HUES48 (cell line): ENCODE measurements at regions not wholly inside any gene's neighbourhood (a gene's known extent, or its start where the extent isn't known, plus 50 kb on each side); places are given as distances from the start of the nearest gene placed in this dataset.
"Not testable (repeated sequence)": the region's sequence is repeated elsewhere in the genome, so short reads cannot be mapped to it uniquely, and the experiment has no call there.

ENCODE experiments used
- H3K27ac ChIP-seq: one replicate; pipeline ENCODE4 v1.7.0; 2013; ENCODE audit warnings: low read depth, low read length, inconsistent platforms
- H3K27me3 ChIP-seq: 2 replicates; pipeline ENCODE4 v1.6.1; 2013; ENCODE audit warnings: mild to moderate bottlenecking, low read length; ENCODE audit not compliant: control insufficient read depth, insufficient read depth
- H3K36me3 ChIP-seq: 2 replicates; pipeline ENCODE4 v1.6.1; 2013; ENCODE audit warnings: low read length; ENCODE audit not compliant: control insufficient read depth, insufficient read depth
- H3K4me1 ChIP-seq: 2 replicates; pipeline ENCODE4 v1.6.1; 2013; ENCODE audit warnings: mild to moderate bottlenecking, low read length; ENCODE audit not compliant: control insufficient read depth, insufficient read depth
- H3K4me3 ChIP-seq: 2 replicates; pipeline ENCODE4 v1.5.1; 2013; ENCODE audit warnings: mild to moderate bottlenecking, low read depth, low read length
- H3K9ac ChIP-seq: 2 replicates; pipeline ENCODE4 v1.6.1; 2013; ENCODE audit warnings: mild to moderate bottlenecking, low read depth, low read length, moderate library complexity
- H3K9me3 ChIP-seq: 2 replicates; pipeline ENCODE4 v1.6.1; 2013; ENCODE audit warnings: low read length; ENCODE audit not compliant: control insufficient read depth, insufficient read depth

DNA sequence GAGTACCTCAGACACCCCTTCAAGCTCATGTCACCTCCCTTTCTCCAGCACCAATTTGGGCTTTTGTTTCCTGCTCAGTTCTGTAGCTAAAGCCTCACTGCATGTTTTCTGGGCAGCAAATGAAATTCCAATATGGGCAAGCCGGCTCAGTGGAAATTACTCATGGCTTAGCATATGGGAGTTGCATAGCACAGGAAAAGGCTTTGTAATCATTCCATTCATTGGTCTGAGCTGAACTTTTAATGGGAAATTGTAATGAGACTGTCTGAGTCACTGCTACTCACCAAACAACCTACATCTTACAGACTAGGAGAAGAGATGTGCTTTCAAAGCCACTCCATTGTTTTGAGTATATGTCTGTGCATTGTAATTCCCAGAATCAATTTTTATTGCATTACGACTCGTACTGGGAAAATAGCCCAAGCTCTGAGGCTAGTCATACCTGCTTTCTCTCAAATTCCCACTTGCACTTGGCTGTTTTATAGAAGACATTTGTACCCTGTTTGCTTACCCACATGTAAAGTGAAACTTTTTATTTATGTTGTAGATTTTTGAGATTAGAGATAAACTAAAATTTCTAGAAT lies 139.5 kb upstream of the LRATD1 start:
- no peak overlapping the region for H3K4me3 ChIP-seq
- H3K27ac ChIP-seq: peak overlapping the region; percentile 42
- peaks cover 5% of the 10 kb centered on the region; the same call in 1 of the 2 replicates for H3K4me1 ChIP-seq
- H3K9ac ChIP-seq: no peak overlapping the region
- no peaks in the 10 kb centered on the region for H3K27me3 ChIP-seq
- no peaks in the 10 kb centered on the region for H3K9me3 ChIP-seq
- H3K36me3 ChIP-seq: no peaks in the 10 kb centered on the region

DNA sequence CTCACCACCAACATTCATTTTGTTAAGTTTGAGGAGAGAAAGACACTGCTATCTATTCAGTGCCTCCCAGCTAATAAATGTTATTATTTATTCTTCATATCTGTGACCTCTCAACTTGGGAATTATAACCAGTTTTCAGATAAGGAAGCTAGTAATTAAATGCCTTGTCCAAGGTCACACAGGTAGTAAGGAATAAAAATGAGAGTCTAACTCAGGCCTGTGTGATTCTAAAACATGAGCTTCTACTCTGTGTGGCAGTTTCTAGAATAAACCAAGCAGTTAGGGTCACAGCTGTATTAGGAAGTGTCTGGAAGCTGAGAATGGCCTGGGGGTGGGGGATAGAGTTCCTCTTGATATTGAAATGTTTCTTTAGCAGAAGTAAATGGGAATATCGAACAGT lies 137.8 kb upstream of the LRATD1 start:
- H3K4me1 ChIP-seq: peaks cover 5% of the 10 kb centered on the region; the same call in 1 of the 2 replicates
- H3K27me3 ChIP-seq: no peaks in the 10 kb centered on the region
- no peak overlapping the region for H3K4me3 ChIP-seq
- no peaks in the 10 kb centered on the region for H3K9me3 ChIP-seq
- no peaks in the 10 kb centered on the region for H3K36me3 ChIP-seq
- H3K9ac ChIP-seq: no peak overlapping the region
- H3K27ac ChIP-seq: no peak overlapping the region

DNA sequence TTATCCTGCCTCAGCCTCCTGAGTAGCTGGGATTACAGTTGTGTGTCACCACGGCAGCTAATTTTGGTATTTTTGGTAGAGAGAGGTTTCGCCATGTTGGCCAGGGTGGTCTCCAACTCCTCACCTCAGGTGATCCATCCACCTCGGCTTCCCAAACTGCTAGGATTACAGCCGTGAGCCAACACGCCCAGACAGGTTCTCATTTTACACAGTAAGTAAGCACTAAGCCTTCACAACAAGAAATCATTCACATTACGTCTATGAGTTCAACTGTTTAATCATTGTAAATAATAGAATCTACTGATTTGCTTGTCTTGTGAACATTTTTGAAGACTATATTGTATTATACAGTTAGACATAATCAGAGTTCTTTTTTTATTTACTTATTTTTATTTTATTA lies 131.5 kb upstream of the LRATD1 start:
- Histone ChIP-seq H3K4me3 (no peak overlapping the region), H3K36me3 (no peaks in the 10 kb centered on the region), H3K27me3 (no peaks in the 10 kb centered on the region), H3K4me1 (no peaks in the 10 kb centered on the region), H3K9me3 (no peaks in the 10 kb centered on the region), H3K9ac (no peak overlapping the region), H3K27ac (no peak overlapping the region)

DNA sequence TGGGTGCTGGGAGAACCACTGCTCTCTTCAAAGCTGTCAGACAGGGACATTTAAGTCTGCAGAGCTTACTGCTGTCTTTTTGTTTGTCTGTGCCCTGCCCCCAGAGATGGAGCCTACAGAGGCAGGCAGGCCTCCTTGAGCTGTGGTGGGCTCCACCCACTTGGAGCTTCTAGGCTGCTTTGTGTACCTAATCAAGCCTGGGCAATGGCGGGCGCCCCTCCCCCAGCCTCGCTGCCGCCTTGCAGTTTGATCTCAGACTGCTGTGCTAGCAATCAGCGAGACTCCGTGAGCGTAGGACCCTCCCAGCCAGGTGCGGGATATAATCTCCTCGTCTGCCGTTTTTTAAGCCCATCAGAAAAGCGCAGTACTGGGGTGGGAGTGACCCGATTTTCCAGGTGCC lies 125.6 kb upstream of the LRATD1 start:
- not testable (repeated sequence) for H3K36me3 ChIP-seq, H3K27ac ChIP-seq, H3K27me3 ChIP-seq, H3K4me3 ChIP-seq, H3K9ac ChIP-seq, H3K4me1 ChIP-seq, H3K9me3 ChIP-seq

DNA sequence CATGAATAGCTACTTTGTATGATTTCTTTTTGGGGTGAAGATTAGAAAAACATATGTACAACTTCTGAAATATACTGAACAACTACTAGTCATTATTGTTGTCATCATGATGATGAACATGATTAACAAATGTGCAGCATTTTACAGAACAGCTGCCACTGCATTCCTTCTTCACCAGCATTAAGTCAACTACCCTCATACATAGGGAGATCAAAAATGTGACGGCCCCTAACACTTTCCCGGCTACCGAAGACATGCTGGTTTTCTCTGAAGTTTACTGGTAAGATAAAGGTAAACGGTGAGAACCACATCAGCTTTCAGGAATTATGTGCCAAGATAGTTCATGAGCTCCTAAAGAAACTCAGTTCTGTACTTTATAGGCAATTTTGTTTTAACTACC lies 121.0 kb upstream of the LRATD1 start:
- Histone ChIP-seq H3K9me3 (no peaks in the 10 kb centered on the region), H3K27me3 (no peaks in the 10 kb centered on the region)

DNA sequence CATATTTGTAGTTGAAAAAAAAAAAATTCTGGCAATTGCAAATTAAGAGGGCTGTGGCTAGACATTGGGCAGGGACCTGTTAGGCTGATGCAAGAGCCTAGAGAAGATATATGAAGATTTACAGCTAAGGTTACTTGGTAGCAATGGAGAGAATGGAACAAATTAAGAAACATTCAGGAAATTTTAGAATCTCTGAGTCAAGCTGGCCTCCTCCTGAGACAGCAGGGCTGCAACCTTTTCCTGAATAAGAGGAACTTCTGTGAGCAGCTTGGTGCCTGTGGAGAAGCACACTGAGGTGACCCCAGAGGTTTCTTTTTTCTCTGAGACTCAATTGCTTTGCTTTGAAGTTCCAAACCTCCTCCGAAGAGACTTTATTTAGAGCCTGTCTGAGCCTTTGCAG lies 118.6 kb upstream of the LRATD1 start:
- Histone ChIP-seq H3K36me3 (no peaks in the 10 kb centered on the region), H3K4me1 (peaks cover 13% of the 10 kb centered on the region), H3K27me3 (no peaks in the 10 kb centered on the region), H3K27ac (peak overlapping the region; percentile 77), H3K4me3 (no peak overlapping the region; the same call in 1 of the 2 replicates), H3K9me3 (no peaks in the 10 kb centered on the region), H3K9ac (no peak overlapping the region)

More for the DNA sequence above, 121.0 kb upstream of the LRATD1 start:
- H3K27ac ChIP-seq: no peak overlapping the region
- H3K9ac ChIP-seq: no peak overlapping the region
- no peaks in the 10 kb centered on the region for H3K36me3 ChIP-seq
- H3K4me3 ChIP-seq: no peak overlapping the region
- peaks cover 13% of the 10 kb centered on the region for H3K4me1 ChIP-seq

DNA sequence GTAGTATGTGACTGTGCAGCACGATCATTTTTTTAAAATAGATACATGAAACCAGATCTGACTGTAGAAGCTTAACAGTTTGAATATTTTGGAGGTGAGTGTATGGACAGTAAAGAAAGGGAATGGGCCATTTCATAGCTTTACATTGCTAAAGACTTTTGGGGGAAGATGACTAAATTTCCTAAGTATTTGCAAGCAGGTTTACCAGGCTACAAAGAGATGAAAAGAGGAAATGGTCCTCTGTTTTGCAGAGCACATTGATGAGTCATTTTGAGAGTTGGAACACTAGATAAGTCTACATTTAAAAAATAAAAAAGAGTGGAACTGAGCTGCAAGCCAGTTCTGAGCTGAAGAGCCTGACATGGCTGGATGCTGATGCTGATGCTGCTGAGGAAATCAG lies 115.7 kb upstream of the LRATD1 start:
- Histone ChIP-seq H3K4me3 (no peak overlapping the region), H3K27ac (no peak overlapping the region), H3K9me3 (no peaks in the 10 kb centered on the region), H3K36me3 (no peaks in the 10 kb centered on the region), H3K4me1 (peaks cover 13% of the 10 kb centered on the region), H3K27me3 (no peaks in the 10 kb centered on the region), H3K9ac (no peak overlapping the region)

DNA sequence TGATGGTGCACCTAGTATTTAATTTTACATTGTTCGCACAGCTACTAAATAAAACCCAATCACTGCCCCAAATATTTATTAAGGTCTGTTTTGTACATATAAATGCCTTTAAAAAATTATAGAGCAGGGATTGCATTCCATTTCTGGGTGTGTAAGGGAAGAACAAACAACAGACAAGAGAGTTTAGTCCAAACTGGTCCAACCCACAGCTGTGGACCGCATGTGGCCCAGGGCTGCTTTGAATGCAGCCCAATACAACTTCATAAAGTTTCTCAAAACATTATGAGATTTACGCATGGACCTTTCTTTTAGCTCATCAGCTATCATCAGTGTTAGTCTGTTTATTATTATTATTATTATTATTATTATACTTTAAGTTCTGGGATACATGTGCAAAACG lies 114.8 kb upstream of the LRATD1 start:
- Histone ChIP-seq H3K9me3 (no peaks in the 10 kb centered on the region), H3K27ac (no peak overlapping the region), H3K4me1 (peaks cover 13% of the 10 kb centered on the region), H3K9ac (no peak overlapping the region), H3K27me3 (no peaks in the 10 kb centered on the region), H3K4me3 (no peak overlapping the region), H3K36me3 (no peaks in the 10 kb centered on the region)

DNA sequence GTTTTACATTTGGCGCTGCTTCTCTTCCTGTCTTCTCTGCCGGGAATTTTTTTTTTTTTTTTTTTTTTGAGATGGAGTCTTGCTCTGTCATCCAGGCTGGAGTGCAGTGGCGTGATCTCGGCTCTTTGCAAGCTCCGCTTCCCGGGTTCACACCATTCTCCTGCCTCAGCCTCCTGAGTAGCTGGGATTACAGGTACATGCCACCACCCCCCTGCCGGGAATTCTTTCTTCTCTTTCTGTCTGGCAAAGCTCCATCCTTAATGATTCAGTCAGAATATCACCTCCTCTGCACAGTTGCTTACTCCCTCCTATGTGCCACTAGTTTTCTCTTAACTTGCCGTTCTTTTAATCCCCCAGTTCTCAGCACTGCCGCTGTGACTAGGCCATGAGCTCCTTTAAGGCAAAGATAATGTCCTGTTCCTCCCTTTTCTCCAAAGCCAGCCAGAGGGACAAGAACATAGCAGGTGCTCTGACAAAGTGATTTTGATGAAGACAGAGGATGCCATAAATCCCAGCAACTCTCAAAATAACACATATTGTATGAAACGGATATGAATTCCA lies 112.1 kb upstream of the LRATD1 start:
- Histone ChIP-seq H3K9ac (no peak overlapping the region), H3K36me3 (no peaks in the 10 kb centered on the region), H3K9me3 (no peaks in the 10 kb centered on the region), H3K27me3 (no peaks in the 10 kb centered on the region), H3K27ac (no peak overlapping the region), H3K4me1 (no peaks in the 10 kb centered on the region), H3K4me3 (no peak overlapping the region)

DNA sequence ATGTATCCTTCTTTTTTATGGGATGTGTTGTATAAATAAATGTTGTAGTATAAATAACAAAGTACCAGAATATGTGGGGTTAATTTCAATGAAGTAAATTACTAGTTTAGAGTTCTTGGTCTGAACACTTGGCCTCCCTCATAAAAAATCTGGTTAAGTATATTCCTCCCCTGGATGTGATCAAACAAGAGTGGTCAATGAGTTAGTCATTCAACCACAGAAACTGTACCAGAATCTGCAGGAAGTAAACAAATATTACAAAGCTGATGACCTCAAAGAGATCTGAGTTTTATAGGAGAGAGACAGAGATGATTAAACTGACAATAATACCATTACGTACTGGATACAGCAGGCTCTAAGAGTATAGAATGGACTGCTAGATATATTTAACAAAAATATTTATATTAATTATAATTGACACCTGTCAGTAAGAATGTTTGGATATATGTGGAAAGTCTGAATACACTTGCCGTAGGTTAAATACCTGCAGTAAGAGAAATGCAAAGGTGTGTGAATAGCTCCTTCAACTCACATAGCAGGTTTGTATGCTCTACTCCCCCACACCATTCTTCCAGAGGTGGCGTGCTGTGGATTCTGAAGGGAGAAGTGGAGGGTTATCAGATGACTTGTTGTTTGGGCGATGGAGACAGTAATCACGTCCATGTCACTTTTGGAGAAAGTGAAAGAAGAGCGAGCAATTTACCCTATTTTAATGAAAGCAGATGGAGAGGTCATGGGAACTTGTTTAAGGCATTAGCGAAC lies 108.3 kb upstream of the LRATD1 start:
- H3K4me1 ChIP-seq: no peaks in the 10 kb centered on the region
- no peak overlapping the region for H3K27ac ChIP-seq
- H3K9ac ChIP-seq: no peak overlapping the region
- no peak overlapping the region for H3K4me3 ChIP-seq
- H3K27me3 ChIP-seq: no peaks in the 10 kb centered on the region
- H3K36me3 ChIP-seq: no peaks in the 10 kb centered on the region
- no peaks in the 10 kb centered on the region for H3K9me3 ChIP-seq

DNA sequence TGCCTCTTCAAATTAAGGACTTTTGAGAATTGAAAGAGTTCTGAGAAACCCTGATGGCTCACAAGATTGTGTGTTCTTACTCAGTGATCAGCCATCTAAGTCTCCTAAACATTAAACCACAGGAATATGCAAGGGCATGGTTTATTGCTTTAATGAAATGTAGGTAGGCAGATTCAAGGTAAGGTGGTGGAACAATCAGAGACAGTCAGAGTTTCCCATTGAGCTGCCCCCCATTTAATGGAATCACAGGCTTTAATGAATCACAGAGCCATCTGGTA lies 107.8 kb upstream of the LRATD1 start:
- Histone ChIP-seq H3K36me3 (no peaks in the 10 kb centered on the region), H3K9me3 (no peaks in the 10 kb centered on the region), H3K9ac (no peak overlapping the region), H3K4me3 (no peak overlapping the region), H3K27me3 (no peaks in the 10 kb centered on the region), H3K4me1 (no peaks in the 10 kb centered on the region), H3K27ac (no peak overlapping the region)
